ENCODE measurements at regions not wholly inside any gene's neighbourhood (a gene's known extent, or its start where the extent isn't known, plus 50 kb on each side); places are given as distances from the start of the nearest gene placed in this dataset.

DNA sequence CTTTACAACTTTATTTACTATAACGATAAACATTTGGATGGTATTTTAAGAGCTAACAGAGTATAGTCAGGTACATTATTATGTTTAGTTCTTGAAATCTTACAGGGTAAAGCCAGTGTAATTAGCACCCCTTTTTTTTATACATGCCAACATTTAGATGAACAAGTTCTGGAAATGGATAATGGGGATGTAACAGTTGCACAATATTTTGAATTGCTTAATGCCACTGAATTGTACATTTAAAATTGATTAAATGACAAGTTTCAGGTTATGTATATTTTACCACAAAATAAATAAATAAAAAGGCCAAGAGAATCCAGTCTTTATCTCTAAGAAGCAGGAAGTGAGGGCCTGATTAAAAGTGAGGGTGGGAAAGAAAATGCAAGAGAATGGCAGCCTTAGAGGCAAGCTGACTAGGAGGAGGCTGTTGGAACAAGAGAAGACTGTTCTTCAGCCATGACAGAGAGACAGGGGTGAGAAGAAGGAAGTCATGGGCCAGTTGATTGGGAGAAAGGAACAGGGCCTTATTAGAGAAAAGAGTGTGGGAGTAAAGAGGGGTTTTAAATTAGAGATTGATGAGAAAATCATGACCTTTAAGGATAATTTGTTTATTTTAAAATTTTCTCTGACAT lies 49.9 kb upstream of the TNFSF18 start:
- DNase-seq (ENCODE audit: low read depth in 1 of 2, low spot score in 1 of 2), result no peak
- H3K27me3 ChIP-seq (ENCODE audit: insufficient read depth, poor library complexity, severe bottlenecking), result no peaks in the 10 kb centered on the region
- TF ChIP-seq SPI1 (IDR thresholded peaks at IDR 0.05; ENCODE audit: borderline replicate concordance, low read depth), result no peak; the same call in 1 of the 2 replicates
- TF ChIP-seq, protein P1, sequence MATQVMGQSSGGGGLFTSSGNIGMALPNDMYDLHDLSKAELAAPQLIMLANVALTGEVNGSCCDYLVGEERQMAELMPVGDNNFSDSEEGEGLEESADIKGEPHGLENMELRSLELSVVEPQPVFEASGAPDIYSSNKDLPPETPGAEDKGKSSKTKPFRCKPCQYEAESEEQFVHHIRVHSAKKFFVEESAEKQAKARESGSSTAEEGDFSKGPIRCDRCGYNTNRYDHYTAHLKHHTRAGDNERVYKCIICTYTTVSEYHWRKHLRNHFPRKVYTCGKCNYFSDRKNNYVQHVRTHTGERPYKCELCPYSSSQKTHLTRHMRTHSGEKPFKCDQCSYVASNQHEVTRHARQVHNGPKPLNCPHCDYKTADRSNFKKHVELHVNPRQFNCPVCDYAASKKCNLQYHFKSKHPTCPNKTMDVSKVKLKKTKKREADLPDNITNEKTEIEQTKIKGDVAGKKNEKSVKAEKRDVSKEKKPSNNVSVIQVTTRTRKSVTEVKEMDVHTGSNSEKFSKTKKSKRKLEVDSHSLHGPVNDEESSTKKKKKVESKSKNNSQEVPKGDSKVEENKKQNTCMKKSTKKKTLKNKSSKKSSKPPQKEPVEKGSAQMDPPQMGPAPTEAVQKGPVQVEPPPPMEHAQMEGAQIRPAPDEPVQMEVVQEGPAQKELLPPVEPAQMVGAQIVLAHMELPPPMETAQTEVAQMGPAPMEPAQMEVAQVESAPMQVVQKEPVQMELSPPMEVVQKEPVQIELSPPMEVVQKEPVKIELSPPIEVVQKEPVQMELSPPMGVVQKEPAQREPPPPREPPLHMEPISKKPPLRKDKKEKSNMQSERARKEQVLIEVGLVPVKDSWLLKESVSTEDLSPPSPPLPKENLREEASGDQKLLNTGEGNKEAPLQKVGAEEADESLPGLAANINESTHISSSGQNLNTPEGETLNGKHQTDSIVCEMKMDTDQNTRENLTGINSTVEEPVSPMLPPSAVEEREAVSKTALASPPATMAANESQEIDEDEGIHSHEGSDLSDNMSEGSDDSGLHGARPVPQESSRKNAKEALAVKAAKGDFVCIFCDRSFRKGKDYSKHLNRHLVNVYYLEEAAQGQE (IDR thresholded peaks at IDR 0.05; ENCODE audit: insufficient replicate concordance, low read depth), result no peak
- TF ChIP-seq, protein P2, sequence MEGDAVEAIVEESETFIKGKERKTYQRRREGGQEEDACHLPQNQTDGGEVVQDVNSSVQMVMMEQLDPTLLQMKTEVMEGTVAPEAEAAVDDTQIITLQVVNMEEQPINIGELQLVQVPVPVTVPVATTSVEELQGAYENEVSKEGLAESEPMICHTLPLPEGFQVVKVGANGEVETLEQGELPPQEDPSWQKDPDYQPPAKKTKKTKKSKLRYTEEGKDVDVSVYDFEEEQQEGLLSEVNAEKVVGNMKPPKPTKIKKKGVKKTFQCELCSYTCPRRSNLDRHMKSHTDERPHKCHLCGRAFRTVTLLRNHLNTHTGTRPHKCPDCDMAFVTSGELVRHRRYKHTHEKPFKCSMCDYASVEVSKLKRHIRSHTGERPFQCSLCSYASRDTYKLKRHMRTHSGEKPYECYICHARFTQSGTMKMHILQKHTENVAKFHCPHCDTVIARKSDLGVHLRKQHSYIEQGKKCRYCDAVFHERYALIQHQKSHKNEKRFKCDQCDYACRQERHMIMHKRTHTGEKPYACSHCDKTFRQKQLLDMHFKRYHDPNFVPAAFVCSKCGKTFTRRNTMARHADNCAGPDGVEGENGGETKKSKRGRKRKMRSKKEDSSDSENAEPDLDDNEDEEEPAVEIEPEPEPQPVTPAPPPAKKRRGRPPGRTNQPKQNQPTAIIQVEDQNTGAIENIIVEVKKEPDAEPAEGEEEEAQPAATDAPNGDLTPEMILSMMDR (IDR thresholded peaks at IDR 0.05; ENCODE audit: insufficient read depth, low read length), result no peak
- no peak for TF ChIP-seq POLR2AphosphoS5 (IDR thresholded peaks at IDR 0.05; ENCODE audit: low read depth)
- TF ChIP-seq GABPA (IDR thresholded peaks at IDR 0.05; ENCODE audit: low read depth), result no peak
- no peak overlapping the region for H3K27ac ChIP-seq (replicated peaks)
- H3K4me3 ChIP-seq (replicated peaks; ENCODE audit: insufficient read depth, low read length), result no peak overlapping the region

Measured in HL-60 (cell line).